Fibroblast of lung (primary cell): ENCODE measurements at regions not wholly inside any gene's neighbourhood (a gene's known extent, or its start where the extent isn't known, plus 50 kb on each side); places are given as distances from the start of the nearest gene placed in this dataset.

Experiments used
- CTCF ChIP-seq, 2 donors: IDR thresholded peaks in 1 of 2; conservative IDR thresholded peaks in 1 of 2; 1 replicate in 1 of 2; 2 replicates in 1 of 2; pipeline ENCODE4 v1.5.1; 2011 to 2012; ENCODE audit warnings: low read length in 2 of 2, control low read depth in 1 of 2, inconsistent platforms in 1 of 2, low read depth in 1 of 2, mild to moderate bottlenecking in 1 of 2
- EZH2 ChIP-seq: IDR thresholded peaks from 2 replicates; pipeline ENCODE4 v1.5.1; 2012; ENCODE audit warnings: low read length, control low read depth, mild to moderate bottlenecking; ENCODE audit errors: missing control alignments

GRCh38 chr4:4921077-4921476 lies 61.6 kb downstream of the MSX1 start:
- TF ChIP-seq CTCF (conservative IDR thresholded peaks at IDR 0.05 in 1 of 2, IDR thresholded peaks at IDR 0.05 in 1 of 2; ENCODE audit: low read depth in 1 of 2, low read length in 2 of 2) (no peak), EZH2 (no peak)
